ENCODE measurements at regions not wholly inside any gene's neighbourhood (a gene's known extent, or its start where the extent isn't known, plus 50 kb on each side); places are given as distances from the start of the nearest gene placed in this dataset.

DNA sequence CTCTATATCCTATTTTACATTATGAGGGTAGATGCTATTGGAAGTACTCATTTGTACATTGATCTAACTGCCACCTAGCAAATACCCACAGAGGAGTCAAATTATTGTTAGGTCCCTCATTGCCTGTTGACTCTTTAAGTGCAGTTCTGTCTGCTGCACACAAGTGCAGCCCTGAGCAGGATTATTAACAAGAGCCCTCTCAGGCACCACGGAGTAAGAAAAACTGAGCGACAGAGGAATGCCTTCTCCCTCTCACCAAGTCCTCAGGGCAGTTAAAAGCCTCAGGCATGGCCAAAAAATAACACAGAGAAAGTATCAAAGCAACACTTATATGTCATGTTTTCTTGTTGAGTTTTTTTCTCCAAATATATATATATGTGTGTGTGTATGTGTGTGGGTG lies 340.0 kb upstream of the NRG3 start:
- Histone ChIP-seq H2AK5ac (ENCODE audit: low read depth, low read length) (no peak overlapping the region), H3K27me3 (ENCODE audit: control insufficient read depth, insufficient read depth, low read length) (no peaks in the 10 kb centered on the region), H2AFZ (replicated peaks; ENCODE audit: low read length, poor library complexity) (no peak overlapping the region), H3K9me1 (ENCODE audit: insufficient read depth, low read length) (no peaks in the 10 kb centered on the region), H2AK9ac (replicated peaks; ENCODE audit: low read depth, low read length, poor library complexity) (no peak overlapping the region), H4K20me1 (ENCODE audit: insufficient read depth, low read length) (no peaks in the 10 kb centered on the region), H3K9ac (ENCODE audit: low read depth, low read length) (no peak overlapping the region), H3K4me2 (ENCODE audit: low read depth, low read length) (no peak overlapping the region), H3K14ac (replicated peaks; ENCODE audit: low read depth, low read length) (no peak overlapping the region), H3K4ac (ENCODE audit: low read depth, low read length) (no peak overlapping the region), H3K18ac (ENCODE audit: low read depth, low read length) (no peak overlapping the region), H3K9me3 (ENCODE audit: control insufficient read depth, insufficient read depth, low read length) (peaks cover 2% of the 10 kb centered on the region; the same call in 1 of the 2 replicates), H3K79me1 (ENCODE audit: low read depth in 1 of 2, low read length in 2 of 2) (no peaks in the 10 kb centered on the region), H3K4me1 (ENCODE audit: control insufficient read depth, insufficient read depth, low read length) (no peaks in the 10 kb centered on the region), H2BK5ac (ENCODE audit: low read depth, low read length, poor library complexity, severe bottlenecking) (no peak overlapping the region), H3K36me3 (ENCODE audit: control insufficient read depth, insufficient read depth, low read length) (no peaks in the 10 kb centered on the region), H4K5ac (ENCODE audit: low read depth, low read length) (no peak overlapping the region), H2BK20ac (ENCODE audit: low read depth, low read length) (no peak overlapping the region), H2BK120ac (ENCODE audit: low read depth, low read length) (no peak overlapping the region), H3K27ac (ENCODE audit: insufficient read depth, low read length) (no peak overlapping the region), H2BK15ac (ENCODE audit: low read depth, low read length) (no peak overlapping the region), H3K4me3 (ENCODE audit: insufficient read depth, low read depth, low read length) (no peak overlapping the region), H4K8ac (ENCODE audit: low read depth in 2 of 2, low read length in 2 of 2) (no peak overlapping the region), H3K23ac (ENCODE audit: low read depth, low read length) (no peak overlapping the region), H4K91ac (ENCODE audit: insufficient read depth, low read depth, low read length) (no peak overlapping the region), H3K56ac (ENCODE audit: extremely low read depth, insufficient read depth, low read length) (no peak overlapping the region)
- no peak for TF ChIP-seq RCOR1 (IDR thresholded peaks at IDR 0.05; ENCODE audit: insufficient replicate concordance, low read length)
- no peak for TF ChIP-seq CHD1 (IDR thresholded peaks at IDR 0.05; ENCODE audit: low read depth, low read length)
- TF ChIP-seq, protein P1, sequence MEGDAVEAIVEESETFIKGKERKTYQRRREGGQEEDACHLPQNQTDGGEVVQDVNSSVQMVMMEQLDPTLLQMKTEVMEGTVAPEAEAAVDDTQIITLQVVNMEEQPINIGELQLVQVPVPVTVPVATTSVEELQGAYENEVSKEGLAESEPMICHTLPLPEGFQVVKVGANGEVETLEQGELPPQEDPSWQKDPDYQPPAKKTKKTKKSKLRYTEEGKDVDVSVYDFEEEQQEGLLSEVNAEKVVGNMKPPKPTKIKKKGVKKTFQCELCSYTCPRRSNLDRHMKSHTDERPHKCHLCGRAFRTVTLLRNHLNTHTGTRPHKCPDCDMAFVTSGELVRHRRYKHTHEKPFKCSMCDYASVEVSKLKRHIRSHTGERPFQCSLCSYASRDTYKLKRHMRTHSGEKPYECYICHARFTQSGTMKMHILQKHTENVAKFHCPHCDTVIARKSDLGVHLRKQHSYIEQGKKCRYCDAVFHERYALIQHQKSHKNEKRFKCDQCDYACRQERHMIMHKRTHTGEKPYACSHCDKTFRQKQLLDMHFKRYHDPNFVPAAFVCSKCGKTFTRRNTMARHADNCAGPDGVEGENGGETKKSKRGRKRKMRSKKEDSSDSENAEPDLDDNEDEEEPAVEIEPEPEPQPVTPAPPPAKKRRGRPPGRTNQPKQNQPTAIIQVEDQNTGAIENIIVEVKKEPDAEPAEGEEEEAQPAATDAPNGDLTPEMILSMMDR (conservative IDR thresholded peaks at IDR 0.05; ENCODE audit: low read depth, low read length): no peak
- no peak for TF ChIP-seq RAD21 (IDR thresholded peaks at IDR 0.05; ENCODE audit: low read length)
- no peak for TF ChIP-seq FOS (IDR thresholded peaks at IDR 0.05; ENCODE audit: low read depth, low read length)
- no peak for TF ChIP-seq SMC3 (IDR thresholded peaks at IDR 0.05; ENCODE audit: low read depth, low read length)
- TF ChIP-seq RFX5 (IDR thresholded peaks at IDR 0.05; ENCODE audit: low read depth, low read length): no peak
- no peak for TF ChIP-seq BHLHE40 (IDR thresholded peaks at IDR 0.05; ENCODE audit: low read depth, low read length)
- in situ Hi-C loops (cut with MboI; ENCODE audit: low sequenced_read_pairs): no loop called here
- DNase-seq (no peak), ATAC-seq (ENCODE audit: low read depth) (no peak)
- ChIA-PET POLR2A (ENCODE audit: unreplicated experiment) (no interaction called here), CTCF (no interaction called here)
- intact Hi-C loops (cut with micrococcal nuclease): no loop called here
- no CpG with 5 or more reads among the region's 2 CpGs for WGBS, 2 experiments (ENCODE audit: extremely low coverage in 2 of 2, insufficient read length in 1 of 2)
- dilution Hi-C loops (cut with HindIII; ENCODE audit: low sequenced_read_pairs, unreplicated experiment): no loop called here
- BruUV-seq (replicated peaks): no TSS peak

Measured in IMR-90 (cell line).